ENCODE measurements at regions not wholly inside any gene's neighbourhood (a gene's known extent, or its start where the extent isn't known, plus 50 kb on each side); places are given as distances from the start of the nearest gene placed in this dataset.

DNA sequence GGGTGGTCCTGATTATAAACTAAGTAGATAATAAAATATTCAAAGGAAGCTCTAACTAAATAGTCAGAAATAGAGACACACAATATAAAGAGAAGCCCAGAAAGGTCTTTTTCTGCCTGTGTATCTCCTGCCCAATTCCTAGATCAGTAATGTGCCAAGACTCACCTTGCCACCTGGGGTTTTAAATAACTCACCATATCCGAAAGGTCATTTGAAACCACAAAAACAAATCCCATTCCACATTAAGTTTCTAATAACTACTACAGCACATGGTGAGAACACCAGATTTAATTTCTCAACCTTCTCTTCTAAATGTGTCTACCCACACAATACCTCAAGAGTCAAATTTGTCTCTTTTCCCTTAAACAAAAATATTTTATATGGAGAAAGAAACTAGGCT, 75.2 kb downstream of the ZNF608 start:
- Mint-ChIP-seq H3K36me3 (no peaks in the 10 kb centered on the region), H3K27ac (no peak overlapping the region), H3K4me1 (ENCODE audit: low read depth) (no peaks in the 10 kb centered on the region), H3K27me3 (no peaks in the 10 kb centered on the region), H3K9me3 (no peaks in the 10 kb centered on the region), H3K4me3 (no peak overlapping the region)
- ChIA-PET CTCF (no interaction called here), POLR2A (no interaction called here)
- DNase-seq, result no peak
- intact Hi-C loops (cut with micrococcal nuclease), result no loop called here

GRCh38 chr5:124670722-124671184, 75.7 kb downstream of the ZNF608 start:
- no peaks in the 10 kb centered on the region for H3K9me3 Mint-ChIP-seq
- DNase-seq, result no peak
- H3K27ac Mint-ChIP-seq, result no peak overlapping the region
- H3K27me3 Mint-ChIP-seq, result no peaks in the 10 kb centered on the region
- no peak overlapping the region for H3K4me3 Mint-ChIP-seq
- H3K36me3 Mint-ChIP-seq, result no peaks in the 10 kb centered on the region
- POLR2A ChIA-PET, result no interaction called here
- intact Hi-C loops (cut with micrococcal nuclease), result no loop called here
- no peaks in the 10 kb centered on the region for H3K4me1 Mint-ChIP-seq (ENCODE audit: low read depth)
- CTCF ChIA-PET, result no interaction called here

DNA sequence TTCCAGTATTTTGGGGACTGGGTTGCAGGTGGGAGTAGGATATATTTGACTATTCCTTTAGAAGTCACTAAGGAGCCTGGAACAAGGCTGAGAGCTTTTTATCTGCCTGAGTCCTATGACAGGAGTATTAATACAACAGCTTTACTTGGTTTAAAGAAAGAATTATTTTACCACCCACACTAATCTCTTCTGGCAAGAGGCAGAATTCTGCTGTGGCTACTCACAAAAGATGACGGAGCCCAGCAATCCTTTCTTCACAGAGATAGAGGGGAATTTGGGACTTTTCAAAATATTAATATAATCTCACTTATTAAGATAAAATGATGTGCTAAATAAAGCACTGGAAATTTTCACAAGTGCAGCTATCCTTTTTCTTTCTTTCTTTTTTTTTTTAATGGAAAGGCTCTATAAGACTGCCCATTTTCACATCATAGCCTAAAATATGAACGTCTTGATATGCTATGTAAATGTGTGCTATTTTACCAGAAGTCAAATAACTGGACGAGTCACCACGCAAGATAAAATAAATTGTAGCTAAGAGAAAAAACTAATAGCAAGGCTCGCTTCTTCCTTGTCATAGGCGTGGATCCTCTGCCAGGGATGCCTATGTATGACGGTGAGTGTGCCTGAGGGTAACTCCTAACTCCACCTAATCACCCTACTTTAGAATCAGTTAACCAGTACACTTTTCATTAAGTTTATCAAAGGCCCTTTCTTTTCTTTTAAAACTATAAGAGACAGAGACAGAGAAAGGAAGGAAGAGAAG, 76.3 kb downstream of the ZNF608 start:
- POLR2A ChIA-PET, result no interaction called here
- no peaks in the 10 kb centered on the region for H3K27me3 Mint-ChIP-seq
- CTCF ChIA-PET, result no interaction called here
- no peaks in the 10 kb centered on the region for H3K4me1 Mint-ChIP-seq (ENCODE audit: low read depth)
- no peak overlapping the region for H3K4me3 Mint-ChIP-seq
- DNase-seq, result no peak
- no peak overlapping the region for H3K27ac Mint-ChIP-seq
- H3K9me3 Mint-ChIP-seq, result no peaks in the 10 kb centered on the region
- H3K36me3 Mint-ChIP-seq, result no peaks in the 10 kb centered on the region
- intact Hi-C loops (cut with micrococcal nuclease), result no loop called here

DNA sequence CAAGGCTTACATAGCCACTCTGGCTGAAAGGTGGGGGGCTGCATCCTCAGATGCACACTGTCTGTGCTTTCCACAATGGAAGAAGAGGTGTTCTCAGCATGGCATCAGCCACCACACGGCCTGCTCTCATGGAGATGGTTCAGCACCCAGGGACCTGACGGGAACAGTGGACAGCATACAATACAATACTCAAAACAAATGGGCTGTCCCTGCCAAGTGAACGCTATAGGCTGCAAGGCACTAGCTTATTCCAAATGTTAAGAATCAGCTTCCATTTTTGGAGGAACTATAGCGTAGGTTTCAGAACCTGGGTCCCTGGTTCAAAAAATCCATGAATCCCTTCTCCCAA, 77.2 kb downstream of the ZNF608 start:
- CTCF ChIA-PET, result no interaction called here

DNA sequence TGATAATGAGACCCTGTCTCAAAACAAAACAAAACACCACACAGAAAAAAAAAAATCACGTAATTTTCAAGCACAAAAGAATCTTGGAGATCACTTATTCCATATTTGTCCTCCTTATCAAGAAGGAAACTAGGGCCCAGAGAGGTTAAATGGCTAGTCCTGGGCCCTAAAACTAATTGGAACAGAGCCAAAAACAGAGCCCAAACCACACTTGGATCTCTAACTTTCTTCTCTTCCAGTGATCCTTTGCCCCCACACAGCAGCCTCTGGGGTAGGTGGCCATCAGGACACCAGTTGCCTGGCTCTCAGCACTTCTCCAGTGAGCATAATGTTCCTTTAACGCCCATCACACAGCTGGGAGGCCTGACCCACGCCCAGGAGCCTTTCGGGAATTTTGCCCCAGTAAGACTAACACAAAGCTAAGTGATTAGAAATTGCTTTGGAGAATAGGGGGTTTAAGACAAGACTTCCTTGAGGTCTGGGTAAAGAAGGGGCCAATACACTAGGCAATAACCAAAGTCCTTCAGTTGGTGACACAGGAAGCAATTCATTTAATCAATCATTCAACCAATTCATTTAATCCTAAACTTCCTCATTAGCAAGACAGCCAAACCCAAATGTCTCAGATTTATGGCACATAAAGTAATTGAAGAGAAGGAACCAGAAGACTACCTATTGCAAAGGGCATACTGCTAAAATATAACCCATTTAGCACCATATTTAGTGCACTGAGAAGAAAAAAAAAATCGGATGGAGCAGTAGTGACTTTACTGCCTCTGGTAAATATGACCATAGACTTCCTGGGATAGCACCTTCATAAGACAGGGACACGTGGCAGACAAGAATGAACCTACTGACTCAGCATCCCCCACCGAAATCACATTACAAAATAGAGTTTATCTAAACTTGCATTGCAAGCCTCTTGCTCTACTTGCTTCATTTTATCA, 77.8 kb downstream of the ZNF608 start:
- ChIA-PET CTCF (no interaction called here), POLR2A (no interaction called here)
- Mint-ChIP-seq H3K4me1 (ENCODE audit: low read depth) (no peaks in the 10 kb centered on the region), H3K27me3 (no peaks in the 10 kb centered on the region), H3K36me3 (no peaks in the 10 kb centered on the region), H3K9me3 (no peaks in the 10 kb centered on the region), H3K27ac (no peak overlapping the region), H3K4me3 (no peak overlapping the region)
- intact Hi-C loops (cut with micrococcal nuclease), result no loop called here
- no peak for DNase-seq

More for the DNA sequence above, 77.2 kb downstream of the ZNF608 start:
- Mint-ChIP-seq H3K4me1 (ENCODE audit: low read depth) (no peaks in the 10 kb centered on the region), H3K27ac (no peak overlapping the region), H3K36me3 (no peaks in the 10 kb centered on the region), H3K9me3 (no peaks in the 10 kb centered on the region), H3K27me3 (no peaks in the 10 kb centered on the region), H3K4me3 (no peak overlapping the region)
- DNase-seq, result no peak
- intact Hi-C loops (cut with micrococcal nuclease), result no loop called here
- POLR2A ChIA-PET, result no interaction called here

GRCh38 chr5:124665625-124666024, 80.8 kb downstream of the ZNF608 start:
- CTCF ChIA-PET, result no interaction called here
- POLR2A ChIA-PET, result no interaction called here
- H3K36me3 Mint-ChIP-seq, result no peaks in the 10 kb centered on the region
- H3K4me3 Mint-ChIP-seq, result no peak overlapping the region
- no peaks in the 10 kb centered on the region for H3K9me3 Mint-ChIP-seq
- no peak for DNase-seq
- intact Hi-C loops (cut with micrococcal nuclease), result no loop called here
- H3K4me1 Mint-ChIP-seq (ENCODE audit: low read depth), result no peaks in the 10 kb centered on the region
- H3K27ac Mint-ChIP-seq, result no peak overlapping the region
- no peaks in the 10 kb centered on the region for H3K27me3 Mint-ChIP-seq

- DNase-seq, result no peak
- H3K27me3 Mint-ChIP-seq, result no peaks in the 10 kb centered on the region
- H3K27ac Mint-ChIP-seq, result no peak overlapping the region
- no peak overlapping the region for H3K4me3 Mint-ChIP-seq
- H3K36me3 Mint-ChIP-seq, result no peaks in the 10 kb centered on the region
- ChIA-PET CTCF (no interaction called here), POLR2A (no interaction called here)
- no peaks in the 10 kb centered on the region for H3K9me3 Mint-ChIP-seq
- H3K4me1 Mint-ChIP-seq (ENCODE audit: low read depth), result no peaks in the 10 kb centered on the region
- intact Hi-C loops (cut with micrococcal nuclease), result no loop called here
Measured at GRCh38 chr5:124665035-124665434, 81.4 kb downstream of the ZNF608 start.

GRCh38 chr5:124664287-124664686, 82.2 kb downstream of the ZNF608 start:
- no peak overlapping the region for H3K4me3 Mint-ChIP-seq
- H3K9me3 Mint-ChIP-seq, result no peaks in the 10 kb centered on the region
- no peaks in the 10 kb centered on the region for H3K4me1 Mint-ChIP-seq (ENCODE audit: low read depth)
- ChIA-PET CTCF (interaction anchor here (0.7 kb wide), 1 partner anchor 98 kb away, joined by 3 read pairs; no protein-coding TSS in a partner anchor), POLR2A (no interaction called here)
- no peaks in the 10 kb centered on the region for H3K36me3 Mint-ChIP-seq
- intact Hi-C loops (cut with micrococcal nuclease), result no loop called here
- no peak overlapping the region for H3K27ac Mint-ChIP-seq
- no peak for DNase-seq
- H3K27me3 Mint-ChIP-seq, result no peaks in the 10 kb centered on the region

GRCh38 chr5:124663101-124663506, 83.3 kb downstream of the ZNF608 start:
- POLR2A ChIA-PET, result no interaction called here
- H3K27ac Mint-ChIP-seq, result no peak overlapping the region
- CTCF ChIA-PET, result no interaction called here
- H3K4me3 Mint-ChIP-seq, result no peak overlapping the region
- no peaks in the 10 kb centered on the region for H3K27me3 Mint-ChIP-seq
- intact Hi-C loops (cut with micrococcal nuclease), result no loop called here
- no peak for DNase-seq
- no peaks in the 10 kb centered on the region for H3K4me1 Mint-ChIP-seq (ENCODE audit: low read depth)
- H3K36me3 Mint-ChIP-seq, result no peaks in the 10 kb centered on the region
- no peaks in the 10 kb centered on the region for H3K9me3 Mint-ChIP-seq

- Mint-ChIP-seq H3K4me1 (ENCODE audit: low read depth) (no peaks in the 10 kb centered on the region), H3K4me3 (no peak overlapping the region), H3K27ac (no peak overlapping the region), H3K9me3 (no peaks in the 10 kb centered on the region), H3K27me3 (no peaks in the 10 kb centered on the region), H3K36me3 (no peaks in the 10 kb centered on the region)
- ChIA-PET CTCF (no interaction called here), POLR2A (no interaction called here)
- intact Hi-C loops (cut with micrococcal nuclease), result no loop called here
- no peak for DNase-seq
Measured at GRCh38 chr5:124662181-124662781, 84.2 kb downstream of the ZNF608 start.

DNA sequence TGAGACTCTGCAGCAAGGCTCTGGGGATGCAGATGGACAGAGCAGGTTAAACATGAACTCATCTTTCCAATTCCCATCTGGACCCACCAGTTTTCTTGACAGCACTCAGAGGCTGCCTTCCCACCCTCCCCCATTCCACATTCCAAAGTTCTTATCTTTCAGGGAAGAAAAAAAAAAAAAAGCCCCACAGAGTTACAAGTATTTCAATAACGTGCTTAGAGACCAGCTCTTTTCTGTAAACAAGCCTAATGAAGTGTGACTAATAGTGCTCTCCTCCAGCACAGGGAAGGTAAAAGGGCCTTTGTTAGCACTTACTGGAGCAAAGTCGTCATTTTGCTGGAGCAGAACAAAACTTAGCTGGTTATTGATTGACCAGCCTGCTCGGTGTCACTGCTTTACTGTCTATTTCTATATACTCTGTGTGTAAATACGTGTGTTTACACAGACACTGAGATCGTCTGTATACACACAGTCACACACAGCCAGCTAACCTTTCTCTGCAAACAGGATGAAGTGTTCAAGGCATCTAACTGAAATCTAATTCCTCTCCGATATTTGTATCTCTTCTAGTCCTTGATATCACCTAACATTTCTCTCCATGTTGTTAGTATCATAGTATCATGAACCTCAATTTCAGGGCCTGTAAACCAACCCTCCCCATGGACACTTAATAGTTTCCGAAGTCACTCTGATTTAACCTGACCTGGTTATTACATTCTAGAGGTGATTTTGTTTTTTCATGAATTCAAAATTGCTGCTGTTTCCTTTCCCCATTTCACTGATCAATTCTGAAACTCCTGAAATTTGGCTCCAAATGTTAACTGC, 84.9 kb downstream of the ZNF608 start:
- ChIA-PET CTCF (no interaction called here), POLR2A (no interaction called here)
- H3K36me3 Mint-ChIP-seq, result no peaks in the 10 kb centered on the region

More for the DNA sequence above, 84.9 kb downstream of the ZNF608 start:
- intact Hi-C loops (cut with micrococcal nuclease), result no loop called here
- H3K4me1 Mint-ChIP-seq (ENCODE audit: low read depth), result no peaks in the 10 kb centered on the region
- H3K4me3 Mint-ChIP-seq, result no peak overlapping the region
- no peak overlapping the region for H3K27ac Mint-ChIP-seq
- H3K9me3 Mint-ChIP-seq, result no peaks in the 10 kb centered on the region
- no peak for DNase-seq
- no peaks in the 10 kb centered on the region for H3K27me3 Mint-ChIP-seq

Data from activated CD4-positive, alpha-beta memory T cell treated with anti-CD3 and anti-CD28 coated beads for 36 hours (primary cell).